ENCODE measurements at regions not wholly inside any gene's neighbourhood (a gene's known extent, or its start where the extent isn't known, plus 50 kb on each side); places are given as distances from the start of the nearest gene placed in this dataset.

DNA sequence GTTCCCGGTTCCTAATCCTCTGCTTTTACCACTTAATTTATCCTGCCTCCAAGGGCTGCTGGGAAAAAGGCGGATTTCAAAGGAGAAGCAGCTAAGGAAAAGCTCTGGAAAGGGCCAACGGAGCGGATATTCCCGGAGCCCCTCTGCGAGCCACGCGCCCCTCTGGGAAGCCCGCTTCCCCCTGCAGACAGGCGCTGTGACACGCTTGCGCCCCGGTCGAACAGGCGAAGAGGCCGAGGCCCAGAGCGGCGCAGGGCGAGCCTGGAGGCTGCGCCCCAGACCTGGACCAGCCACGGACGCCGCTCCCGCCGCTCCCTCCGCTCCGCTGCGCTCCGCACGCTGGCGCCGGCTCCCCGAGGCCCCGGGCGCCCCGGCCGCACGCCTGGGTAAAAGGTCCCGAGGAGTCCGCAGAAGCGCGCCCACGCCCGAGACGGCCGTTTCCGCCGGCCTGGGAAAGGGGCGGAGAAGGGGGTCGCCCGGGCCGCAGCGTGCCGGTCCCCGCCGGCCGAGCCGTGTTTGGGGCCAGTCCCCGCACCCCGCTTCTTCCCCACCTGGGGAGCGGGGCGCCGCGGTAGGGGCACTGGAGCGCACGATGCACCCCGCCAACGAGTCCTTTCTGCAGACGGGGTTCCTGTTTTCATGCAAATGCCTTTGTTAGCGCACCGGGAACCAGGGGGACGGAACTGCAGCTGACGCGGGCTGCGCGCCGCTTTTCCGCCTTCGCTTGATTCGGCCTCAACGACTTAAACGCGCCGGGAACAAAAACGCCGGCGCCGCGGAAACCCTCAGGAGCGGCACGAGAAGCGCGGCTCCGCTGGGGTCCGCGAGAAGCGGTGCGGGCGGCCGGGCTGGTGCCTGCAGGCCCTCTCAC is 91.9 kb upstream of the SIRPA start:
- H3K4me3 ChIP-seq (ENCODE audit: low read depth, low read length, poor library complexity, severe bottlenecking) = peak overlapping the region; percentile 62
- no peaks in the 10 kb centered on the region for H3K9me3 ChIP-seq (ENCODE audit: low read depth, low read length, poor library complexity, severe bottlenecking)
- intact Hi-C loops (cut with micrococcal nuclease; ENCODE audit: unreplicated experiment) = loop anchor here (2.0 to 10.0 kb wide), 4 partner anchors 49 to 372 kb away; no protein-coding TSS in a partner anchor
- no peaks in the 10 kb centered on the region for H3K27me3 ChIP-seq (replicated peaks; ENCODE audit: insufficient read depth, low read depth, low read length, poor library complexity)
- peaks cover 45% of the 10 kb centered on the region for H3K4me1 ChIP-seq (ENCODE audit: insufficient read depth, low read length, poor library complexity, severe bottlenecking)
- BruUV-seq (replicated peaks) = no TSS peak
- no peak for TF ChIP-seq EZH2 (IDR thresholded peaks at IDR 0.05; ENCODE audit: borderline replicate concordance, low read depth, low read length, poor library complexity, severe bottlenecking)
- TF ChIP-seq, protein P1, sequence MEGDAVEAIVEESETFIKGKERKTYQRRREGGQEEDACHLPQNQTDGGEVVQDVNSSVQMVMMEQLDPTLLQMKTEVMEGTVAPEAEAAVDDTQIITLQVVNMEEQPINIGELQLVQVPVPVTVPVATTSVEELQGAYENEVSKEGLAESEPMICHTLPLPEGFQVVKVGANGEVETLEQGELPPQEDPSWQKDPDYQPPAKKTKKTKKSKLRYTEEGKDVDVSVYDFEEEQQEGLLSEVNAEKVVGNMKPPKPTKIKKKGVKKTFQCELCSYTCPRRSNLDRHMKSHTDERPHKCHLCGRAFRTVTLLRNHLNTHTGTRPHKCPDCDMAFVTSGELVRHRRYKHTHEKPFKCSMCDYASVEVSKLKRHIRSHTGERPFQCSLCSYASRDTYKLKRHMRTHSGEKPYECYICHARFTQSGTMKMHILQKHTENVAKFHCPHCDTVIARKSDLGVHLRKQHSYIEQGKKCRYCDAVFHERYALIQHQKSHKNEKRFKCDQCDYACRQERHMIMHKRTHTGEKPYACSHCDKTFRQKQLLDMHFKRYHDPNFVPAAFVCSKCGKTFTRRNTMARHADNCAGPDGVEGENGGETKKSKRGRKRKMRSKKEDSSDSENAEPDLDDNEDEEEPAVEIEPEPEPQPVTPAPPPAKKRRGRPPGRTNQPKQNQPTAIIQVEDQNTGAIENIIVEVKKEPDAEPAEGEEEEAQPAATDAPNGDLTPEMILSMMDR (conservative IDR thresholded peaks at IDR 0.05; ENCODE audit: low read depth, low read length) = no peak
- CTCF ChIA-PET = interaction anchor here (0.6 to 1.6 kb wide), 2 partner anchors 26 to 369 kb away, joined by 3 to 7 read pairs; no protein-coding TSS in a partner anchor
- POLR2A ChIA-PET (ENCODE audit: low non-redundant PET) = no interaction called here
- peak; percentile 83 for DNase-seq (ENCODE audit: low spot score)
- H3K36me3 ChIP-seq (ENCODE audit: insufficient read depth, low read length, poor library complexity, severe bottlenecking) = no peaks in the 10 kb centered on the region
- H3K27ac ChIP-seq (ENCODE audit: low read depth, low read length, poor library complexity, severe bottlenecking) = peak overlapping the region; percentile 85

DNA sequence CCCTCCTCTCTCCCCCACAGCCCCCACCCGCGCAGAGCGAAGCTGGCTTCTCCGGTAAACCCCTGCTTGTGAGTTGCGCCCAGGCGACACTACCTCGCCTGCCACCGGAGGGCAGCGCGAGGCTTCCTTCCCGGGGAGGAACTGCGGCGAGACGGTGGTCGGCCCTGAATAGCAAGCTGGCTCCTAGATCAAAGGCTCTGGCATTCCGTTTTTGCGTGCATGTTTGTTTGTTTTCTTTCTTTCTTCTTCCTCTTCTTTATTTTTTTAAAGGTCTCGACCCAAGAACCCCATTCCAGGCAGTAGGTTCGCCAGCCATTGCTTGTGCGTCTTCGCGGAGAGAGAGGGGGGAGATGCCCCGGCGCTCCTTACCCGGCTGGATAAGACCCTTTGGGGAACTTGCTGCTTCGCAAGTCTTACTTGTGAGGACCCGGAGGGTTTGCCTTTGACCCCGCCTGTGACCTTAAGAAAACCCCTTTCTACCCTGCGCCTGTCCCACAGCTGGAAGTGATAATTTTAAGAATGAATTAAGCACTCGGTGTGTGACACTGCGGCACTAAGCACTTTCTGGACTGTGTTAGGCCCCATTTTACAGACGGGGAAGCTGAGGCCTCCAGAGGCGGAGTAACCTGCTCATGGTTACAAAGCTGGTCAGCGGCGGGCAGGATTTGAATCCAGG is 92.7 kb upstream of the SIRPA start:
- intact Hi-C loops (cut with micrococcal nuclease; ENCODE audit: unreplicated experiment) = loop anchor here (2.0 to 10.0 kb wide), 4 partner anchors 50 to 372 kb away; no protein-coding TSS in a partner anchor
- Histone ChIP-seq H3K36me3 (ENCODE audit: insufficient read depth, low read length, poor library complexity, severe bottlenecking) (no peaks in the 10 kb centered on the region), H3K4me3 (ENCODE audit: low read depth, low read length, poor library complexity, severe bottlenecking) (peak overlapping the region; percentile 62), H3K27me3 (replicated peaks; ENCODE audit: insufficient read depth, low read depth, low read length, poor library complexity) (no peaks in the 10 kb centered on the region), H3K9me3 (ENCODE audit: low read depth, low read length, poor library complexity, severe bottlenecking) (no peaks in the 10 kb centered on the region), H3K4me1 (ENCODE audit: insufficient read depth, low read length, poor library complexity, severe bottlenecking) (peaks cover 45% of the 10 kb centered on the region), H3K27ac (ENCODE audit: low read depth, low read length, poor library complexity, severe bottlenecking) (peak overlapping the region; percentile 85)
- BruUV-seq (replicated peaks) = TSS peak; percentile 70
- no peak for TF ChIP-seq EZH2 (IDR thresholded peaks at IDR 0.05; ENCODE audit: borderline replicate concordance, low read depth, low read length, poor library complexity, severe bottlenecking)
- TF ChIP-seq, protein P1 (conservative IDR thresholded peaks at IDR 0.05; ENCODE audit: low read depth, low read length) = peak; percentile 87
- CTCF ChIA-PET = interaction anchor here (0.6 to 1.8 kb wide), 12 partner anchors 18 to 370 kb away, joined by 3 to 7 read pairs (median 4); no protein-coding TSS in a partner anchor
- peak; percentile 90 for DNase-seq (ENCODE audit: low spot score)
- POLR2A ChIA-PET (ENCODE audit: low non-redundant PET) = no interaction called here

DNA sequence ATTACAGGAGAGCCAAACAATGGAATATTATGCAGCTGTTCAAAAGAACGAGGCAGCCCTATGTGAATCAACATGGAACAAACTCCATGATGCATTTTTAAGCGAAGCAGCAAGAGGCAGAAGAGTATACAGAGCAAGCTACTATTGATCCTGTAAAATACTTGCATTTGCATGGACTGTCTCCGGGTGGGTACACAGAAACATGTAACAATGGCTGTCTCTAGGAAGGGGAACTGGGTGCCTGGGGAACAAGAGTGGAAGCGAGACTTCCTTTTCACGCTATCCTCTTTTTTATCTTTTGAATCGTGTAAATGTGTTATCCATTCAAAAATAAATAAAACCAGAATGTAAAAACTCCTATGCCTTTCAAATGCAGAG is 93.3 kb upstream of the SIRPA start:
- BruUV-seq (replicated peaks) = TSS peak; percentile 54
- DNase-seq (ENCODE audit: low spot score) = no peak
- Histone ChIP-seq H3K4me3 (ENCODE audit: low read depth, low read length, poor library complexity, severe bottlenecking) (peak overlapping the region; percentile 62), H3K36me3 (ENCODE audit: insufficient read depth, low read length, poor library complexity, severe bottlenecking) (no peaks in the 10 kb centered on the region), H3K4me1 (ENCODE audit: insufficient read depth, low read length, poor library complexity, severe bottlenecking) (peaks cover 38% of the 10 kb centered on the region), H3K9me3 (ENCODE audit: low read depth, low read length, poor library complexity, severe bottlenecking) (no peaks in the 10 kb centered on the region), H3K27me3 (replicated peaks; ENCODE audit: insufficient read depth, low read depth, low read length, poor library complexity) (no peaks in the 10 kb centered on the region), H3K27ac (ENCODE audit: low read depth, low read length, poor library complexity, severe bottlenecking) (peak overlapping the region; percentile 0)
- intact Hi-C loops (cut with micrococcal nuclease; ENCODE audit: unreplicated experiment) = loop anchor here (2.0 to 10.0 kb wide), 4 partner anchors 50 to 373 kb away; no protein-coding TSS in a partner anchor
- CTCF ChIA-PET = interaction anchor here (0.7 to 1.8 kb wide), 11 partner anchors 19 to 371 kb away, joined by 3 to 7 read pairs (median 4); no protein-coding TSS in a partner anchor
- POLR2A ChIA-PET (ENCODE audit: low non-redundant PET) = no interaction called here
- no peak for TF ChIP-seq EZH2 (IDR thresholded peaks at IDR 0.05; ENCODE audit: borderline replicate concordance, low read depth, low read length, poor library complexity, severe bottlenecking)
- TF ChIP-seq, protein P1 (conservative IDR thresholded peaks at IDR 0.05; ENCODE audit: low read depth, low read length) = no peak
